ENCODE measurements at regions not wholly inside any gene's neighbourhood (a gene's known extent, or its start where the extent isn't known, plus 50 kb on each side); places are given as distances from the start of the nearest gene placed in this dataset.

DNA sequence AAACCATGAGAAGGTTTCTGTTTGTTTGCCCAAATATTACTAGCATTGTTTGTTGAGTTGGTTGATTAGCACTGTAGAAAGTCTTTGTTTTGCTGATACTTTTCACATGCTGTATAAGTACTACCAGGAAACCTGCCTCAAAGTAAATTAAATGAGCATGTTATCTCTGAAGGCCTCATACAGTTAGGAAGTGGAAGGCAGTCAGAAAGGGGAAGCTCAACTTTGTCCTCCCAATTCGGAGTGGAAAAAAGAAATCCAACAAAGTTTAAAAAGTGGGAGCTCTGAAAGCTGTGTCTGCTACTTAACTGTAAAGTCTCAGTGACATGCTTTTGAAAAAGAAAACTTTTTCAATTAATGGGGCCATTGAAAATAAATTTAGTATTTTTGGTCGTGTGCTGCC is 188.3 kb upstream of the BLID start:
- no peak overlapping the region for H3K23ac ChIP-seq (ENCODE audit: insufficient read length)
- no peaks in the 10 kb centered on the region for H3K79me1 ChIP-seq (ENCODE audit: low read depth, low read length)
- H4K20me1 ChIP-seq (replicated peaks in 1 of 2; ENCODE audit: control insufficient read depth in 1 of 2, insufficient read depth in 2 of 2, low read length in 2 of 2) = no peaks in the 10 kb centered on the region
- H3K9ac ChIP-seq (replicated peaks in 1 of 4; ENCODE audit: extremely low read depth in 1 of 4, low read depth in 3 of 4, low read length in 3 of 4) = peak overlapping the region in 1 of 4 experiments; percentile 34; a peak in 1 of 7 replicates
- H2AK5ac ChIP-seq (ENCODE audit: low read depth, low read length) = no peak overlapping the region
- H3K4ac ChIP-seq (replicated peaks; ENCODE audit: insufficient read length, low read depth, low read length) = no peak overlapping the region
- no peak overlapping the region for H3K4me3 ChIP-seq (ENCODE audit: extremely low read depth in 1 of 4, insufficient read depth in 2 of 4, low read depth in 3 of 4, low read length in 4 of 4)
- no peak overlapping the region for H2BK20ac ChIP-seq (ENCODE audit: low read length)
- DNase-seq (ENCODE audit: low read depth in 1 of 2, low spot score in 2 of 2) = no peak
- no peak overlapping the region for H2AFZ ChIP-seq (ENCODE audit: low read length)
- H2BK5ac ChIP-seq (ENCODE audit: low read depth, low read length) = no peak overlapping the region
- no peaks in the 10 kb centered on the region for H3K79me2 ChIP-seq (ENCODE audit: control insufficient read depth in 1 of 2, insufficient read depth in 2 of 2, low read length in 2 of 2)
- H2BK120ac ChIP-seq (replicated peaks; ENCODE audit: low read depth, low read length) = no peak overlapping the region
- H3K4me2 ChIP-seq (ENCODE audit: insufficient read depth in 1 of 2, low read depth in 2 of 2, low read length in 2 of 2) = no peak overlapping the region; a peak in 1 of 4 replicates
- no peak overlapping the region for H3K27ac ChIP-seq (ENCODE audit: low read depth, low read length)
- H4K91ac ChIP-seq (replicated peaks; ENCODE audit: insufficient read length, low read length) = no peak overlapping the region
- no peak overlapping the region for H2BK15ac ChIP-seq (ENCODE audit: low read length)
- H2BK12ac ChIP-seq (ENCODE audit: low read depth, low read length) = no peak overlapping the region
- no peak overlapping the region for H3K18ac ChIP-seq (ENCODE audit: extremely low read depth, low read length)
- H3K23me2 ChIP-seq (ENCODE audit: low read depth, low read length) = no peaks in the 10 kb centered on the region
- ChIA-PET POLR2A (ENCODE audit: partially characterized antibody) (no interaction called here), CTCF (ENCODE audit: partially characterized antibody) (no interaction called here)
- no peak overlapping the region for H4K5ac ChIP-seq (ENCODE audit: insufficient read length, low read depth, low read length)
- no peak overlapping the region for H3K14ac ChIP-seq (ENCODE audit: insufficient read length)
- H3K4me1 ChIP-seq (replicated peaks in 1 of 4; ENCODE audit: control insufficient read depth in 3 of 4, insufficient read depth in 4 of 4, low read length in 3 of 4) = peaks cover 2 to 13% (median 5%) of the 10 kb centered on the region in 4 experiments; a peak in 4 of 7 replicates
- FAIRE-seq = no peak
- H3K36me3 ChIP-seq (ENCODE audit: control insufficient read depth in 2 of 4, insufficient read depth in 4 of 4, low read length in 3 of 4) = no peaks in the 10 kb centered on the region
- H3K56ac ChIP-seq (replicated peaks; ENCODE audit: insufficient read length, low read depth, low read length) = no peak overlapping the region
- no peak overlapping the region for H4K8ac ChIP-seq (ENCODE audit: extremely low read depth, insufficient read depth, low read length)
- peaks cover 4 to 5% of the 10 kb centered on the region in 2 experiments; a peak in 2 of 4 replicates for H3K9me3 ChIP-seq (ENCODE audit: insufficient read depth in 2 of 2, low read depth in 1 of 2, low read length in 1 of 2)
- 91% methylated on average over 2 of the region's 2 CpGs; no CpG with 5 or more reads in 1 of the 2 experiments for WGBS, 2 experiments (ENCODE audit: extremely low coverage in 1 of 2, insufficient coverage in 1 of 2, insufficient read length in 1 of 2, insufficient replicate concordance in 2 of 2, low coverage in 1 of 2, low lambda C conversion rate in 2 of 2, missing lambda C conversion rate in 1 of 2)
- H3K27me3 ChIP-seq (replicated peaks in 1 of 4; ENCODE audit: control insufficient read depth in 3 of 4, extremely low read depth in 1 of 4, insufficient read depth in 3 of 4, low read length in 3 of 4) = no peaks in the 10 kb centered on the region
- TF ChIP-seq PHF8 (conservative IDR thresholded peaks at IDR 0.05; ENCODE audit: low read depth, low read length) (no peak), JUN (IDR thresholded peaks at IDR 0.05; ENCODE audit: low read depth, low read length) (no peak), BRCA1 (IDR thresholded peaks at IDR 0.05; ENCODE audit: low read depth, low read length) (no peak), HDAC2 (IDR thresholded peaks at IDR 0.05; ENCODE audit: borderline replicate concordance in 1 of 2, low read depth in 2 of 2, low read length in 2 of 2) (no peak), CEBPB (IDR thresholded peaks at IDR 0.05; ENCODE audit: low read depth, low read length) (no peak), SAP30 (IDR thresholded peaks at IDR 0.05; ENCODE audit: insufficient read depth, insufficient replicate concordance, low read length) (no peak), CREB1 (IDR thresholded peaks at IDR 0.05) (no peak), NRF1 (IDR thresholded peaks at IDR 0.05; ENCODE audit: low read depth, low read length) (no peak), KDM4A (IDR thresholded peaks at IDR 0.05; ENCODE audit: low read depth, low read length, severe bottlenecking) (no peak), BCL11A (IDR thresholded peaks at IDR 0.05; ENCODE audit: low read depth in 2 of 2, low read length in 2 of 2) (no peak), POU5F1 (IDR thresholded peaks at IDR 0.05; ENCODE audit: low read depth, low read length) (no peak), RFX5 (IDR thresholded peaks at IDR 0.05; ENCODE audit: borderline replicate concordance, low read depth, low read length) (no peak), KDM1A (IDR thresholded peaks at IDR 0.05; ENCODE audit: borderline replicate concordance, low read length) (no peak), TCF12 (IDR thresholded peaks at IDR 0.05; ENCODE audit: low read depth, low read length) (no peak)
- TF ChIP-seq, protein P1, sequence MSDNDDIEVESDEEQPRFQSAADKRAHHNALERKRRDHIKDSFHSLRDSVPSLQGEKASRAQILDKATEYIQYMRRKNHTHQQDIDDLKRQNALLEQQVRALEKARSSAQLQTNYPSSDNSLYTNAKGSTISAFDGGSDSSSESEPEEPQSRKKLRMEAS (IDR thresholded peaks at IDR 0.05) = no peak

Measured in H1 (cell line).